SK-N-SH (cell line): ENCODE measurements at regions not wholly inside any gene's neighbourhood (a gene's known extent, or its start where the extent isn't known, plus 50 kb on each side); places are given as distances from the start of the nearest gene placed in this dataset.

Experiments
- CTCF ChIA-PET: fragments of 300-600, 350-600 bp; formaldehyde crosslinking; extraction: SDS; loops from one replicate; lab custom pipeline; 2021; lab: Yijun Ruan, JAX
- POLR2A ChIA-PET: fragments of 350-600 bp; sonication (Branson Sonifier 250); formaldehyde crosslinking; extraction: SDS; loops from one replicate; lab custom pipeline; 2020; ENCODE audit warnings: antibody characterized with exemption, inconsistent platforms; lab: Yijun Ruan, JAX
- DNase-seq: peaks from one replicate; pipeline ENCODE4 v3.0.0; 2012
- H2AFZ ChIP-seq: fragments of 200-600 bp; sonication (generic); 2 replicates; pipeline ENCODE4 v1.8.1; 2016; ENCODE audit warnings: antibody characterized with exemption, mild to moderate bottlenecking, low read depth
- H3F3A ChIP-seq: fragments of 200-600 bp; sonication (generic); replicated peaks from 2 replicates; pipeline ENCODE3; 2016; ENCODE audit warnings: antibody characterized with exemption, mild to moderate bottlenecking; ENCODE audit not compliant: insufficient read depth
- H3K27ac ChIP-seq, 2 experiments: fragments of 200-500 bp in 1 of 2; fragments of 200-600 bp in 1 of 2; sonication (Bioruptor generic) in 1 of 2; sonication (generic), shearing (Covaris generic) in 1 of 2; 2 replicates each; pipeline versions ENCODE4 v1.5.1 to v1.6.1; 2014 to 2016; ENCODE audit warnings: low read depth in 2 of 2, inconsistent platforms in 1 of 2, low read length in 1 of 2, mild to moderate bottlenecking in 1 of 2, mixed read lengths in 1 of 2
- H3K27me3 ChIP-seq: fragments of 200-600 bp; sonication (generic), shearing (Covaris generic); 2 replicates; pipeline ENCODE4 v1.6.1; 2016; ENCODE audit warnings: mixed run types; ENCODE audit not compliant: insufficient read depth
- H3K36me3 ChIP-seq, 2 experiments: fragments of 200-500 bp in 1 of 2; fragments of 200-600 bp in 1 of 2; sonication (Bioruptor generic) in 1 of 2; sonication (generic) in 1 of 2; replicated peaks in 1 of 2; 2 replicates each; pipeline versions ENCODE3 to v1.5.1; 2014 to 2016; ENCODE audit warnings: low read length in 1 of 2, mild to moderate bottlenecking in 1 of 2; ENCODE audit not compliant: insufficient read depth in 2 of 2, control insufficient read depth in 1 of 2
- H3K4me1 ChIP-seq, 2 experiments: fragments of 200-500 bp in 1 of 2; fragments of 200-600 bp in 1 of 2; sonication (Bioruptor generic) in 1 of 2; sonication (generic), shearing (Covaris generic) in 1 of 2; 2 replicates each; pipeline versions ENCODE4 v1.5.1 to v1.6.1; 2014 to 2016; ENCODE audit warnings: low read depth in 1 of 2, low read length in 1 of 2, mixed run types in 1 of 2; ENCODE audit not compliant: insufficient read depth in 2 of 2, control insufficient read depth in 1 of 2
- H3K4me2 ChIP-seq: fragments of 200-600 bp; sonication (generic), shearing (Covaris generic); 2 replicates; pipeline ENCODE4 v1.6.1; 2017; ENCODE audit warnings: mixed run types
- H3K4me3 ChIP-seq, 2 experiments: fragments of 200-500 bp in 1 of 2; fragments of 200-600 bp in 1 of 2; sonication (Bioruptor generic) in 1 of 2; sonication (generic), shearing (Covaris generic) in 1 of 2; 2 replicates each; pipeline versions ENCODE4 v1.5.1 to v1.8.1; 2014 to 2016; ENCODE audit warnings: low read depth in 2 of 2, inconsistent platforms in 1 of 2, low read length in 1 of 2, mild to moderate bottlenecking in 1 of 2, mixed read lengths in 1 of 2, moderate library complexity in 1 of 2
- H3K79me2 ChIP-seq: fragments of 200-600 bp; sonication (generic); 2 replicates; pipeline ENCODE4 v1.8.1; 2017; ENCODE audit warnings: mild to moderate bottlenecking; ENCODE audit not compliant: insufficient read depth
- H3K9ac ChIP-seq: fragments of 200-600 bp; sonication (generic); 2 replicates; pipeline ENCODE4 v1.6.1; 2017; ENCODE audit warnings: mixed run types
- H3K9me2 ChIP-seq: fragments of 200-600 bp; sonication (generic); 2 replicates; pipeline ENCODE4 v1.6.1; 2017; ENCODE audit warnings: mixed run types
- H3K9me3 ChIP-seq: fragments of 200-600 bp; sonication (generic); 2 replicates; pipeline ENCODE4 v1.6.1; 2017; ENCODE audit warnings: mixed run types, mild to moderate bottlenecking, moderate library complexity
- H4K20me1 ChIP-seq: fragments of 200-600 bp; sonication (generic); 2 replicates; pipeline ENCODE4 v1.6.1; 2017; ENCODE audit warnings: mild to moderate bottlenecking, mixed run types; ENCODE audit not compliant: insufficient read depth
- CHD2 ChIP-seq: fragments of 150-350 bp; IDR thresholded peaks from 2 replicates; pipeline ENCODE4 v1.6.1; 2018; ENCODE audit warnings: low read length; ENCODE audit not compliant: partially characterized antibody
- CTCF ChIP-seq: fragments of 200-600 bp; sonication (generic); IDR thresholded peaks from 2 replicates; pipeline ENCODE4 v1.6.1; 2017; ENCODE audit warnings: antibody characterized with exemption, mild to moderate bottlenecking, moderate library complexity
- EP300 ChIP-seq, 2 experiments: IDR thresholded peaks; 2 replicates each; pipeline versions ENCODE4 v1.4.0 to v1.6.1; 2012; ENCODE audit warnings: borderline replicate concordance in 1 of 2, low read depth in 1 of 2, low read length in 1 of 2
- EZH2phosphoT487 ChIP-seq: fragments of 200-600 bp; sonication (generic); IDR thresholded peaks from 2 replicates; pipeline ENCODE4 v1.6.1; 2017; ENCODE audit warnings: low read depth, mixed run types, mild to moderate bottlenecking, antibody characterized with exemption, moderate library complexity, borderline replicate concordance
- FOXJ3 ChIP-seq: sonication (generic); formaldehyde crosslinking; IDR thresholded peaks from 2 replicates; pipeline ENCODE4 v1.5.1; 2020; ENCODE audit warnings: mild to moderate bottlenecking, missing genetic modification reagents
- GABPA ChIP-seq: IDR thresholded peaks from 2 replicates; pipeline ENCODE4 v1.4.0; 2012; ENCODE audit warnings: low read depth, mild to moderate bottlenecking
- GATA2 ChIP-seq: sonication (generic); formaldehyde crosslinking; IDR thresholded peaks from 2 replicates; pipeline ENCODE4 v1.5.0; 2020; ENCODE audit warnings: mild to moderate bottlenecking, missing genetic modification reagents
- NRF1 ChIP-seq: IDR thresholded peaks from 2 replicates; pipeline ENCODE4 v1.6.1; 2012; ENCODE audit warnings: low read depth, mild to moderate bottlenecking, low read length
- RCOR1 ChIP-seq: fragments of 150-350 bp; IDR thresholded peaks from 2 replicates; pipeline ENCODE4 v1.6.1; 2017; ENCODE audit warnings: antibody characterized with exemption, low read length
- TEAD4 ChIP-seq: IDR thresholded peaks from 2 replicates; pipeline ENCODE4 v1.4.0; 2012; ENCODE audit warnings: mild to moderate bottlenecking, borderline replicate concordance; ENCODE audit not compliant: insufficient read depth
- USF2 ChIP-seq: fragments of 150-350 bp; IDR thresholded peaks from 2 replicates; pipeline ENCODE4 v1.6.1; 2017; ENCODE audit warnings: antibody characterized with exemption, low read length, low read depth, borderline replicate concordance
- YY1 ChIP-seq: IDR thresholded peaks from 2 replicates; pipeline ENCODE4 v1.4.0; 2012; ENCODE audit warnings: low read depth, mild to moderate bottlenecking
- ZBTB33 ChIP-seq: IDR thresholded peaks from 2 replicates; pipeline ENCODE4 v1.4.0; 2012; ENCODE audit warnings: low read depth, borderline replicate concordance
- WGBS: methylation state at CpG from one replicate; pipeline ENCODE4 v1.1.6; 2017; ENCODE audit warnings: low lambda C conversion rate; 5-methylcytosine and 5-hydroxymethylcytosine counted together

- no peak for DNase-seq
- Histone ChIP-seq H2AFZ (no peak overlapping the region), H3K27me3 (no peaks in the 10 kb centered on the region), H3K79me2 (no peaks in the 10 kb centered on the region), H3K4me3 (no peak overlapping the region), H4K20me1 (no peaks in the 10 kb centered on the region), H3K27ac (no peak overlapping the region), H3K4me2 (no peak overlapping the region), H3K9me2 (no peaks in the 10 kb centered on the region), H3K9ac (no peak overlapping the region), H3K36me3 (no peaks in the 10 kb centered on the region), H3K4me1 (no peaks in the 10 kb centered on the region), H3K9me3 (no peaks in the 10 kb centered on the region), H3F3A (no peaks in the 10 kb centered on the region)
- no peak for TF ChIP-seq EP300 (IDR thresholded peaks at IDR 0.05; ENCODE audit: borderline replicate concordance in 1 of 2, low read depth in 1 of 2, low read length in 1 of 2)
- no peak for TF ChIP-seq ZBTB33
- no peak for TF ChIP-seq CTCF
- no peak for TF ChIP-seq YY1
- no peak for TF ChIP-seq RCOR1
- TF ChIP-seq FOXJ3 (CRISPR knock-in tag) = no peak
- no peak for TF ChIP-seq GABPA
- WGBS = 41% methylated on average over 4 of the region's 4 CpGs
- ChIA-PET CTCF (interaction anchor here (1.9 kb wide), 1 partner anchor 12 kb away, joined by 6 read pairs; no protein-coding TSS in a partner anchor), POLR2A (no interaction called here)
These were observed 600.3 kb downstream of the GBE1 start for GRCh38 chr3:81161100-81161499.

GRCh38 chr3:81154611-81155143 is 606.8 kb downstream of the GBE1 start:
- TF ChIP-seq CHD2 = no peak
- no peak for TF ChIP-seq FOXJ3 (CRISPR knock-in tag)
- no peak for TF ChIP-seq TEAD4
- TF ChIP-seq EZH2phosphoT487 = no peak
- no peak for TF ChIP-seq RCOR1
- TF ChIP-seq NRF1 = no peak
- TF ChIP-seq USF2 = no peak
- TF ChIP-seq GATA2 (CRISPR knock-in tag) = no peak
- TF ChIP-seq, all 33 proteins: peak for 0
- H3K4me2 ChIP-seq = no peak overlapping the region

More at GRCh38 chr3:81154611-81155143, 606.8 kb downstream of the GBE1 start:
- POLR2A ChIA-PET = no interaction called here
- CTCF ChIA-PET = interaction anchor here (1.0 to 1.2 kb wide), 2 partner anchors 13 to 17 kb away, joined by 3 to 4 read pairs; no protein-coding TSS in a partner anchor
- Histone ChIP-seq H3K27me3 (no peaks in the 10 kb centered on the region), H3K9ac (no peak overlapping the region), H3K9me3 (no peaks in the 10 kb centered on the region), H3K36me3 (no peaks in the 10 kb centered on the region), H3K27ac (no peak overlapping the region), H3F3A (no peaks in the 10 kb centered on the region), H2AFZ (no peak overlapping the region), H3K9me2 (no peaks in the 10 kb centered on the region), H3K4me1 (no peaks in the 10 kb centered on the region), H3K79me2 (no peaks in the 10 kb centered on the region), H4K20me1 (no peaks in the 10 kb centered on the region), H3K4me3 (no peak overlapping the region)
- no peak for DNase-seq
- 34% methylated on average over 5 of the region's 7 CpGs for WGBS
